ENCODE measurements at regions not wholly inside any gene's neighbourhood (a gene's known extent, or its start where the extent isn't known, plus 50 kb on each side); places are given as distances from the start of the nearest gene placed in this dataset.

GRCh38 chr7:25868509-25868908 is 283.5 kb upstream of the NFE2L3 start:
- no peak overlapping the region for H3K4me3 ChIP-seq (ENCODE audit: low read depth, poor library complexity, severe bottlenecking)

GRCh38 chr7:25870574-25870973 is 281.4 kb upstream of the NFE2L3 start:
- TF ChIP-seq, protein P1, sequence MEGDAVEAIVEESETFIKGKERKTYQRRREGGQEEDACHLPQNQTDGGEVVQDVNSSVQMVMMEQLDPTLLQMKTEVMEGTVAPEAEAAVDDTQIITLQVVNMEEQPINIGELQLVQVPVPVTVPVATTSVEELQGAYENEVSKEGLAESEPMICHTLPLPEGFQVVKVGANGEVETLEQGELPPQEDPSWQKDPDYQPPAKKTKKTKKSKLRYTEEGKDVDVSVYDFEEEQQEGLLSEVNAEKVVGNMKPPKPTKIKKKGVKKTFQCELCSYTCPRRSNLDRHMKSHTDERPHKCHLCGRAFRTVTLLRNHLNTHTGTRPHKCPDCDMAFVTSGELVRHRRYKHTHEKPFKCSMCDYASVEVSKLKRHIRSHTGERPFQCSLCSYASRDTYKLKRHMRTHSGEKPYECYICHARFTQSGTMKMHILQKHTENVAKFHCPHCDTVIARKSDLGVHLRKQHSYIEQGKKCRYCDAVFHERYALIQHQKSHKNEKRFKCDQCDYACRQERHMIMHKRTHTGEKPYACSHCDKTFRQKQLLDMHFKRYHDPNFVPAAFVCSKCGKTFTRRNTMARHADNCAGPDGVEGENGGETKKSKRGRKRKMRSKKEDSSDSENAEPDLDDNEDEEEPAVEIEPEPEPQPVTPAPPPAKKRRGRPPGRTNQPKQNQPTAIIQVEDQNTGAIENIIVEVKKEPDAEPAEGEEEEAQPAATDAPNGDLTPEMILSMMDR (IDR thresholded peaks at IDR 0.05): no peak
- no peak for TF ChIP-seq POLR2A (IDR thresholded peaks at IDR 0.05)
- WGBS, 2 donors: 82% methylated on average over 3 of the region's 3 CpGs
- DNase-seq (ENCODE audit: low spot score in 2 of 2): no peak
- no peak overlapping the region for H3K4me3 ChIP-seq (ENCODE audit: low read depth, poor library complexity, severe bottlenecking)
- intact Hi-C loops (cut with DNase I; ENCODE audit: low total_unique reads): no loop called here

More at GRCh38 chr7:25868509-25868908, 283.5 kb upstream of the NFE2L3 start:
- no peak for DNase-seq (ENCODE audit: low spot score in 2 of 2)
- WGBS, 2 donors: 92 to 93% methylated on average over 1 of the region's 1 CpG
- no peak for TF ChIP-seq POLR2A (IDR thresholded peaks at IDR 0.05)
- TF ChIP-seq, protein P1 (IDR thresholded peaks at IDR 0.05): no peak
- intact Hi-C loops (cut with DNase I; ENCODE audit: low total_unique reads): no loop called here

- no peak for DNase-seq (ENCODE audit: low spot score in 2 of 2)
- TF ChIP-seq, protein P1 (IDR thresholded peaks at IDR 0.05): no peak
- TF ChIP-seq POLR2A (IDR thresholded peaks at IDR 0.05): no peak
- WGBS, 2 donors: 94 to 97% methylated on average over 3 of the region's 3 CpGs
- H3K4me3 ChIP-seq (ENCODE audit: low read depth, poor library complexity, severe bottlenecking): no peak overlapping the region
- intact Hi-C loops (cut with DNase I; ENCODE audit: low total_unique reads): no loop called here
Observed at GRCh38 chr7:25876092-25876491, 275.9 kb upstream of the NFE2L3 start.

DNA sequence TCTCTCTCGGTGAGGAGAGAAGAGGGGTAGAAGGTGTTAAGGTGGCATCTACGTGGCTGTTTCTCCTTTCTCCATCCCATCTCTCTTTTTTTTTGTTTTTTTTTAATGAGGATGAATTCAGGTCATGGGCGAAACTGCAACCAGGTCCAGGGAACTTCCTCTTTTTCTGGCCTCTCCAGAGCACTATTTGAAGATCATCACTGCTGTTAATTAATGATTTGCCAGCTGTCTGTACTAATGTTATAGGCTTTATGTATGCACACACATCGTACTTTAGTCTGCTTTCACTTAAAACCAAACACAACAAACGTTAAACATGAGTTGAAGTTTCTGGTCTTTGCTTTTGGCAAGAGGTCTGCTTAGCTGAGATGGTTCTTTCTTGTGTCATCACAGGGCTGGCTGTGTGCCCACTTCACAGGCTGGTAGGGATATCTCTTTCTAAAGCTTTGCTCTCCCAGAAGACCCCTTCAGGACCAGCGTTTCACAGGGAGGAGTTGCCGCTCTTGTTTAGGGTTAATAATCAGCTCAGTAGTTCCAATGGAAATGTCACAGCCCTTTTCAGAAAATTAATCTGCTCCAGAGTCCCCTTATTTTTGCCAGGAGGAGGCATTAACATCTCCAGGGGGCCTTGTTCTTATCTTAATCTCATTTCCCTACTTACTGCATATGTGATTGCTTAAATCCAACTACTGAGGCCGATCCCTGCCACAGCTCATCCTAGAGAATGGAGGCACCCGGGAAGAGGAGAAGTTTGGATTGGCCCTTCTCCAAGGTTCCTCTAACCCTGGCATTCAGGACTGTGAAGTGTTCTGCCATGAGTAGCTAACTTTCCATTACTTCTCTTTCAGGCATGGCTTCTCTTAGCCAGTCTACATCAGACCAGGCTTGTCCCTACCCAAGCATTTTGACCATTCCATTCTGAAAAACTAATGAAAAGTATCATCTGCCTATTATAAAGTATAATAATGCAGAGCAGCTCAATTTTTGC is 273.9 kb upstream of the NFE2L3 start:
- intact Hi-C loops (cut with DNase I; ENCODE audit: low total_unique reads): no loop called here
- no peak for TF ChIP-seq POLR2A (IDR thresholded peaks at IDR 0.05)
- TF ChIP-seq, protein P1 (IDR thresholded peaks at IDR 0.05): no peak
- 66 to 74% methylated on average over 9 of the region's 9 CpGs for WGBS, 2 donors
- no peak overlapping the region for H3K4me3 ChIP-seq (ENCODE audit: low read depth, poor library complexity, severe bottlenecking)
- DNase-seq (ENCODE audit: low spot score in 2 of 2): no peak

DNA sequence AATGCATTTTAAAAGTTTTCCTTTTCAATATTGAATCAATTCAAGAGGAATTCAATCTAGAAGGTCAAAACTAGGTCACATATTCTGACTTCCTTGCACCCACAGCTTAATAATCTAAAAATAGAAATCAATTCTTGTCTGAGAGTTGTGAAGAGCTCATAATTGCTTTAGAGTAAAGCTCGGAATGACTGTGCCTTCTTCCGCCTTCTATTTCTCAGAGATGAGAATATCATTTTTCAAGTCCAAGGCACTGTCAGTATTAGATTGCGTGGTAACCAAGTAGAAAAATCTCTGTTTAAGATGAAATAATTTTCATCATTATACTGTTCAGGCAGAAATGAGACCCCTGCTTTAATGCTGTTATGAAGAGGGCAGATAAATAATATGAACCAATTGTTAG is 272.2 kb upstream of the NFE2L3 start:
- no peak for TF ChIP-seq POLR2A (IDR thresholded peaks at IDR 0.05)
- TF ChIP-seq, protein P1 (IDR thresholded peaks at IDR 0.05): no peak
- intact Hi-C loops (cut with DNase I; ENCODE audit: low total_unique reads): no loop called here
- 94 to 96% methylated on average over 3 of the region's 3 CpGs for WGBS, 2 donors
- DNase-seq (ENCODE audit: low spot score in 2 of 2): no peak
- H3K4me3 ChIP-seq (ENCODE audit: low read depth, poor library complexity, severe bottlenecking): no peak overlapping the region
